PC-3 (cell line): ENCODE measurements at regions not wholly inside any gene's neighbourhood (a gene's known extent, or its start where the extent isn't known, plus 50 kb on each side); places are given as distances from the start of the nearest gene placed in this dataset.

Experiments used
- EZH2 ChIP-seq: fragments of 300-600 bp; sonication (generic); IDR thresholded peaks from one replicate; pipeline ENCODE4 v1.6.1; 2017; ENCODE audit warnings: antibody characterized with exemption, mild to moderate bottlenecking, low read length; ENCODE audit not compliant: unreplicated experiment
- TF ChIP-seq, protein P1 (sequence below): fragments of 300-600 bp; sonication (generic); conservative IDR thresholded peaks from 2 replicates; pipeline ENCODE4 v1.5.1; 2017; ENCODE audit warnings: antibody characterized with exemption, low read depth, mild to moderate bottlenecking, low read length

DNA sequence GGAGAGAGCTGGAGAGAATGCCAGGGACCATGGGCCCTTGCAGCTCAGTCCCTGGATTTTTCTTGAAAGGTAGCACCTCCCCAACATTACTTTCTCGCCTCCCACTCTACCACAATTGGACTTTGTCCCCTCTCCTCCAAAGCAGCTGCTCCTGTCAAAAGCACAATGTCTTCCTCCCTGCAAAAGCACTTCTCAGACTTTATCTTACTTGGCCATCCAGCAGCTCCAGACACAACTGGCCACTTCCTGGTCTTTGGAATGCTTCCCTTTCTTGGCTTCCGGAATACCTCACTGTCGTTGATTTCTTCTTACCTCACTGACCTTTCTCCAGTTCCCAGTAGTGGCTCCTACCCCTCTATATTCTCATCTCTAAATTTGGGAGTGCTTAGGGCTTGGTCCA lies 134.6 kb upstream of the PROK2 start:
- TF ChIP-seq, protein P1, sequence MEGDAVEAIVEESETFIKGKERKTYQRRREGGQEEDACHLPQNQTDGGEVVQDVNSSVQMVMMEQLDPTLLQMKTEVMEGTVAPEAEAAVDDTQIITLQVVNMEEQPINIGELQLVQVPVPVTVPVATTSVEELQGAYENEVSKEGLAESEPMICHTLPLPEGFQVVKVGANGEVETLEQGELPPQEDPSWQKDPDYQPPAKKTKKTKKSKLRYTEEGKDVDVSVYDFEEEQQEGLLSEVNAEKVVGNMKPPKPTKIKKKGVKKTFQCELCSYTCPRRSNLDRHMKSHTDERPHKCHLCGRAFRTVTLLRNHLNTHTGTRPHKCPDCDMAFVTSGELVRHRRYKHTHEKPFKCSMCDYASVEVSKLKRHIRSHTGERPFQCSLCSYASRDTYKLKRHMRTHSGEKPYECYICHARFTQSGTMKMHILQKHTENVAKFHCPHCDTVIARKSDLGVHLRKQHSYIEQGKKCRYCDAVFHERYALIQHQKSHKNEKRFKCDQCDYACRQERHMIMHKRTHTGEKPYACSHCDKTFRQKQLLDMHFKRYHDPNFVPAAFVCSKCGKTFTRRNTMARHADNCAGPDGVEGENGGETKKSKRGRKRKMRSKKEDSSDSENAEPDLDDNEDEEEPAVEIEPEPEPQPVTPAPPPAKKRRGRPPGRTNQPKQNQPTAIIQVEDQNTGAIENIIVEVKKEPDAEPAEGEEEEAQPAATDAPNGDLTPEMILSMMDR: no peak
- TF ChIP-seq EZH2: no peak
